GM12875 (cell line): ENCODE measurements at regions not wholly inside any gene's neighbourhood (a gene's known extent, or its start where the extent isn't known, plus 50 kb on each side); places are given as distances from the start of the nearest gene placed in this dataset.
"Not testable (repeated sequence)": the region's sequence is repeated elsewhere in the genome, so short reads cannot be mapped to it uniquely, and the experiment has no call there.

Experiments used
- H3K4me3 ChIP-seq: one replicate; pipeline ENCODE4 v1.5.1; 2011; ENCODE audit warnings: low read depth, low read length, control low read depth
- CTCF ChIP-seq: IDR thresholded peaks from 2 replicates; pipeline ENCODE4 v1.5.1; 2011; ENCODE audit warnings: low read depth, mild to moderate bottlenecking, control low read depth, inconsistent platforms, low read length, moderate library complexity, borderline replicate concordance; ENCODE audit not compliant: insufficient read depth

DNA sequence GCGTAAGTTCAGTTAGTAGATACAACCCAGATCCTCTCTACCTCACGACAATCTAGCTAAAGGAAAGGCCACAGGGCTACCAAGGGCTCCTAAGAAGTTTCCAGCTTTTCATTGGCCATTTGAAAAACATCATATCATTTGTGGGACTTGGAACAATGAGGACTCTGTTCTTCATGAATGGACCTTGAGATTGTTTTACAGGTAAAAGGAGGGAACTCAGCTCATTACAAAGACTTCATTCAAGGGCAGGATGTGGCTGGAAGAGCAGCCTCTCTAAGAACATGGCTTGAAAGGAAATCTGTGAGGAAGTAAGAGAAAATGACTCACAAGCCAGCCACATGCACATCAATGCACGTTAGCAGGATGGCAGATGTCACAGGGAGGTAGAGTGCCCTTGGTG is 105.9 kb upstream of the SLC7A11 start:
- H3K4me3 ChIP-seq, result no peak overlapping the region
- TF ChIP-seq CTCF, result no peak

DNA sequence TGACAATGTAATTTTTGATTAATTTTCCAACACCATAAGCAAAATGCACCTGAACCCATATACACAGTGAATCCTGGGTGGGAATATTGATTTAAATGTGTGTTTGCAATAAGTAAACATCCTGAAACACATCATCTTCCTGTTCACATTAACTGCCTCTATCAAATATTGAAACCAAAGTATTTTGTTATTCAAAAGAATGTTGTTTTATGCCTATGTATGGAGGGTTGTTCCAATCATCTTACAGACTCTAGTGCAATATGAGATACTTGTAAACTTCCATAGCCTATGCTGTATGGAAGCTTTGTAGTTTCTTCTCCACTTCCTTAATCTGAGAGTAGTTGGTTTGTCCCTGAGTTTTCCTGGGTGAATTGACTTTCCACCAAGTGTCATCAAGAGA is 105.4 kb upstream of the SLC7A11 start:
- TF ChIP-seq CTCF, result no peak
- H3K4me3 ChIP-seq, result no peak overlapping the region

- TF ChIP-seq CTCF, result no peak
- H3K4me3 ChIP-seq, result no peak overlapping the region
Observed at GRCh38 chr4:138344851-138345250, 102.7 kb upstream of the SLC7A11 start.

DNA sequence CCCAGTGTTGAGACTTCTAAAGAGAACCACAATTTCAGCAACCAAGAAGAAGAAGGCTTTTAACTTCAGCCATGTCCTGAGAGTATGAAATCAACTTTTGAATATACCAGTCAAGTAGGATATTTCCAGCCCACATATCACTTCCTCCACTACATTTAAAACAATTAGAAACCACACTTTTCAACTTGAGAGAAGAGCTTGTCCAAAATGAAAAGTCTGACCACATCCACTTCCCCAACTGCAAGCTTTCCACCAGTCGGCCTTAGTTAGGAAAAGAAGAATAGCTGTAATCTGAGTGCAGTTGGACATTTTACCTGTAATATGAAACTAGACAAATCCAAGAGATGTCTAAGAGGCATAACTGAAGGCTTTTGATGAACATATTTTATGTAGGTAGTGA is 101.9 kb upstream of the SLC7A11 start:
- TF ChIP-seq CTCF, result no peak
- H3K4me3 ChIP-seq, result no peak overlapping the region

- no peak overlapping the region for H3K4me3 ChIP-seq
- TF ChIP-seq CTCF, result no peak
Observed at GRCh38 chr4:138341739-138342415, 99.7 kb upstream of the SLC7A11 start.

- no peak for TF ChIP-seq CTCF
- no peak overlapping the region for H3K4me3 ChIP-seq
Observed at GRCh38 chr4:138338840-138339239, 96.7 kb upstream of the SLC7A11 start.

DNA sequence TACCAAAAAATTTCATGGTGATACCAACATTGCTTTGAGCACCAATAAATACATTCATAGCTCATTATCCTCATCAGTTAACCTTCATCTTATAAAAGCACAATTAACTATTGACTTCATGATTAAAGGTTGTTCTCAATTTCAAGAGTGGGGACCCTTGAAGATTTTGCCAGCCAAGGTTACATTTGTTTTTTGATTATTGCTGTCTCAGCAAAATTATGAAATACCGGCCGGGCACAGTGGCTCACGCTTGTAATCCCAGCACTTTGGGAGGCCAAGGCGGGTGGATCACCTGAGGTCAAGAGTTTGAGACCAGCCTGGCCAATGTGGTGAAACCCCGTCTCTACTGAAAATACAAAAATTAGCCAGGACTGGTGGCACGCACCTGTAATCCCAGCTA is 96.1 kb upstream of the SLC7A11 start:
- H3K4me3 ChIP-seq, result not testable (repeated sequence)
